ENCODE measurements at regions not wholly inside any gene's neighbourhood (a gene's known extent, or its start where the extent isn't known, plus 50 kb on each side); places are given as distances from the start of the nearest gene placed in this dataset.

DNA sequence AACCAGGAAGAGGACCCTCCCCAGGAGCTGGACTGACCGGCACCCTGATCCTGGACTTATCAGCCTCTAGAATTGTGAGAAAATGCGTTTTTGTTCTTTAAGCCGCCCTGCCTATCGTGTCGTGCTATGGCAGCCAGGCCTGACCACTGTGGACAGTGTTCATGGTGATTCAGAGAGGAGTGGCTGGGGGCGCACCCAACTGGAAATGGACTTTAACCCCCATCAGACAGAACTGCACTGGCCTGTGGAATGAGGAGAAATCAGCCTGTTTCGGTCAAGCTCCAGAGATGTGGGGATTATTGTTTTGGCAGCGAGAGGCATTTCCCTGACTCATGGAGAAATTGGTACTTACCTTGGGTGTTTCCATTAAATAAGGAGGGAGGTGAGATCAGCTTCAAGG, 1437.8 kb downstream of the BRD1 start:
- no peak for TF ChIP-seq CTCF (IDR thresholded peaks at IDR 0.05)
- no peak for TF ChIP-seq POLR2A (IDR thresholded peaks at IDR 0.05)
- TF ChIP-seq POLR2AphosphoS5 (IDR thresholded peaks at IDR 0.05): no peak
- TF ChIP-seq EP300 (IDR thresholded peaks at IDR 0.05): no peak
